Right lobe of liver (tissue), 4 donors: ENCODE measurements at regions not wholly inside any gene's neighbourhood (a gene's known extent, or its start where the extent isn't known, plus 50 kb on each side); places are given as distances from the start of the nearest gene placed in this dataset.

Experiments used
- CTCF ChIP-seq, 4 donors: fragments of 200-600 bp in 3 of 4; fragments of 450-650 bp in 1 of 4; IDR thresholded peaks; one replicate each; pipeline versions ENCODE4 v1.5.1 to v1.8.0; 2016 to 2022; ENCODE audit warnings: antibody characterized with exemption in 4 of 4, mild to moderate bottlenecking in 2 of 4
- POLR2A ChIP-seq: fragments of 450-650 bp; IDR thresholded peaks from one replicate; pipeline ENCODE4 v1.6.1; 2017; ENCODE audit warnings: antibody characterized with exemption, mild to moderate bottlenecking
- donor health status: DM: no; HTN: no; CAD: no.
- donor health status: DM: no; HTN: no; CAD: no.
- donor health status: DM: no; HTN: yes; CAD: no.

DNA sequence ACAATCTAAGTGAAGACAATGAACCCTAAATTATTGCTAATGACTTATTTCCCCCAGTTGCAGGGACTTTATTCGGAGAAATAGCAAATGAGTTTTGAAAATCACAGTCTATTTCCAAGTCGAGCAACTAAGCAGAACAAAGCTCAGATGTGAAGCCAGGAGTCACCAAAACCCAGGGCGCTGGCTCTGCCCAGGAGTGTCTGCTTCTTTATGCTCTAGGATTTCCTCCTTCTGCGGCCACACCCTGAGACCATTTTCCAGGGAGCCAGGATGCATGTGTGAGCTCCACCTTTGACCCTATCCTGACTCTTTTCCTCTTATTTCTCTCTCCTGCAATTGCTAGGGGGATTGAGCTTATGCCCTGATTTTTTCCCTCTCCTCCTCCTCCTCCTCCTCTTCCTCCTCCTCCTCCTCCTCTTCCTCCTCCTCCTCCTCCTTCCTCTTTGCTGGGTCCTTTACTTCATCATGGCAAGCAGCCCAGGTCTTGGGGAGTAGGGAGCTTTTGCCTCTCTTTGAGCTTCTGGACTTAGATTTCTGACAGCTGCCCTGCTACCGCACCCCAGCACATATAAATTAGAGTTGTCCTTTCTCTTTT, 234.4 kb downstream of the ARL4A start:
- TF ChIP-seq CTCF (IDR thresholded peaks at IDR 0.05) (no peak), POLR2A (no peak)
